GM12878 (cell line): ENCODE measurements at regions not wholly inside any gene's neighbourhood (a gene's known extent, or its start where the extent isn't known, plus 50 kb on each side); places are given as distances from the start of the nearest gene placed in this dataset.

ENCODE experiments used
- ATAC-seq: fragments of 200-7000 bp; cut with Tn5 transposase; 3 replicates; pipeline ENCODE4 v1.9.1; 2020; ENCODE audit warnings: mild to moderate bottlenecking, moderate library complexity
- BruUV-seq: library from RNA; stranded (reverse); fragments of 400-500 nt; replicated peaks from 2 replicates; lab custom pipeline; 2021; lab: Mats Ljungman, UMichigan
- CTCF ChIA-PET: fragments of 300-600 bp; sonication (Branson Sonifier 250); formaldehyde crosslinking; extraction: SDS; loops from one replicate; lab custom pipeline; 2021; ENCODE audit warnings: inconsistent platforms; lab: Yijun Ruan, JAX
- POLR2A ChIA-PET: fragments of 350-600 bp; formaldehyde crosslinking; extraction: SDS; loops from one replicate; lab custom pipeline; 2021; ENCODE audit warnings: inconsistent platforms; lab: Charles Lee
- RAD21 ChIA-PET: fragments of 300-600 bp; sonication (Branson Sonifier 250); formaldehyde crosslinking; loops from one replicate; lab custom pipeline; 2023; ENCODE audit warnings: antibody characterized with exemption; ENCODE audit not compliant: unreplicated experiment; lab: Charles Lee
- SMC1A ChIA-PET: fragments of 300-600 bp; sonication (Branson Sonifier 250); formaldehyde crosslinking; loops from one replicate; lab custom pipeline; 2023; ENCODE audit not compliant: unreplicated experiment, uncharacterized antibody; lab: Charles Lee
- DNase-seq: peaks from one replicate; pipeline ENCODE4 v3.0.0-alpha.2; 2011; ENCODE audit warnings: low read depth, low spot score
- FAIRE-seq: peaks from 3 replicates; lab custom pipeline; 2011; peaks lifted over from hg19 to GRCh38; lab: Jason Lieb, UNC
- H2AFZ ChIP-seq: 2 replicates; pipeline ENCODE4 v1.6.0; 2011; ENCODE audit warnings: low read depth, low read length, control low read depth; ENCODE audit not compliant: control insufficient read depth
- H3K27ac ChIP-seq: 2 replicates; pipeline ENCODE4 v1.5.1; 2011; ENCODE audit warnings: control low read depth; ENCODE audit not compliant: control insufficient read depth, insufficient read depth
- H3K27me3 ChIP-seq, 2 experiments: replicated peaks in 1 of 2; 2 replicates each; pipeline versions ENCODE4 v1.6.0 to v1.6.1; 2011; ENCODE audit warnings: low read length in 1 of 2; ENCODE audit not compliant: control insufficient read depth in 2 of 2, insufficient read depth in 2 of 2
- H3K36me3 ChIP-seq, 2 experiments: 2 replicates each; pipeline ENCODE4 v1.5.1; 2011; ENCODE audit warnings: low read length in 1 of 2; ENCODE audit not compliant: control insufficient read depth in 2 of 2, insufficient read depth in 2 of 2
- H3K4me1 ChIP-seq: 2 replicates; pipeline ENCODE4 v1.6.1; 2011; ENCODE audit warnings: mild to moderate bottlenecking, low read length, moderate library complexity, mixed read lengths; ENCODE audit not compliant: control insufficient read depth, insufficient read depth
- H3K4me2 ChIP-seq: 2 replicates; pipeline ENCODE4 v1.6.0; 2011; ENCODE audit warnings: control low read depth; ENCODE audit not compliant: control insufficient read depth, insufficient read depth
- H3K4me3 ChIP-seq: fragments of 200-600 bp; sonication (generic); 2 replicates; pipeline ENCODE4 v1.5.1; 2016
- H3K79me2 ChIP-seq: 2 replicates; pipeline ENCODE4 v1.6.0; 2011; ENCODE audit warnings: low read length; ENCODE audit not compliant: control insufficient read depth, insufficient read depth
- H3K9ac ChIP-seq: 2 replicates; pipeline ENCODE4 v1.8.0; 2011; ENCODE audit warnings: low read length, control low read depth, mixed read lengths; ENCODE audit not compliant: control insufficient read depth, insufficient read depth
- H3K9me3 ChIP-seq: replicated peaks from 3 replicates; pipeline ENCODE4 v1.5.1; 2011; ENCODE audit warnings: mild to moderate bottlenecking, low read length; ENCODE audit not compliant: control insufficient read depth, insufficient read depth
- H4K20me1 ChIP-seq: 2 replicates; pipeline ENCODE4 v1.6.0; 2011; ENCODE audit not compliant: control insufficient read depth, insufficient read depth
- BCL3 ChIP-seq: IDR thresholded peaks from 2 replicates; pipeline ENCODE4 v1.6.1; 2011; ENCODE audit warnings: borderline replicate concordance, low read depth, mild to moderate bottlenecking, moderate library complexity, low read length; ENCODE audit not compliant: insufficient read depth, poor library complexity, severe bottlenecking
- CEBPZ ChIP-seq: fragments of 150-350 bp; IDR thresholded peaks from 2 replicates; pipeline ENCODE4 v1.6.1; 2016; ENCODE audit warnings: low read depth, low read length
- CHD1 ChIP-seq: IDR thresholded peaks from 2 replicates; pipeline ENCODE4 v1.6.1; 2012; ENCODE audit warnings: low read depth, low read length, improper control_type of control experiment
- CHD4 ChIP-seq: fragments of 200-600 bp; sonication (generic); IDR thresholded peaks from 2 replicates; pipeline ENCODE4 v1.6.1; 2016; ENCODE audit warnings: mild to moderate bottlenecking
- E2F4 ChIP-seq: IDR thresholded peaks from 2 replicates; pipeline ENCODE4 v1.6.1; 2012; ENCODE audit warnings: low read depth, low read length, improper control_type of control experiment
- EED ChIP-seq: sonication (generic); IDR thresholded peaks from 2 replicates; pipeline ENCODE4 v1.6.1; 2016; ENCODE audit warnings: antibody characterized with exemption, low read depth
- EGR1 ChIP-seq, 2 experiments: IDR thresholded peaks; 1 replicate in 1 of 2; 2 replicates in 1 of 2; pipeline ENCODE4 v1.6.1; 2011 to 2012; ENCODE audit warnings: low read depth in 2 of 2, low read length in 2 of 2, borderline replicate concordance in 1 of 2, mild to moderate bottlenecking in 1 of 2, moderate library complexity in 1 of 2
- FOXK2 ChIP-seq: fragments of 450-650 bp; IDR thresholded peaks from 2 replicates; pipeline ENCODE4 v1.6.1; 2017; ENCODE audit warnings: mild to moderate bottlenecking, moderate library complexity
- GATAD2B ChIP-seq: fragments of 450-650 bp; conservative IDR thresholded peaks from 2 replicates; pipeline ENCODE4 v1.6.1; 2017; ENCODE audit warnings: low read depth, mild to moderate bottlenecking, moderate library complexity
- IKZF2 ChIP-seq, 2 experiments: fragments of 450-650 bp; IDR thresholded peaks; 2 replicates each; pipeline ENCODE4 v1.6.1; 2017; ENCODE audit warnings: mild to moderate bottlenecking in 2 of 2, moderate library complexity in 2 of 2
- KLF5 ChIP-seq: fragments of 450-650 bp; IDR thresholded peaks from 2 replicates; pipeline ENCODE4 v1.6.1; 2014; ENCODE audit warnings: mild to moderate bottlenecking; ENCODE audit not compliant: partially characterized antibody
- RB1 ChIP-seq: fragments of 450-650 bp; formaldehyde crosslinking; IDR thresholded peaks from 2 replicates; pipeline ENCODE4 v1.6.1; 2017; ENCODE audit warnings: mild to moderate bottlenecking, borderline replicate concordance
- RCOR1 ChIP-seq: conservative IDR thresholded peaks from 2 replicates; pipeline ENCODE4 v1.6.1; 2012; ENCODE audit warnings: low read depth, low read length, improper control_type of control experiment
- RFX5 ChIP-seq: IDR thresholded peaks from 2 replicates; pipeline ENCODE4 v1.6.1; 2011; ENCODE audit warnings: low read depth, low read length, improper control_type of control experiment
- SPI1 ChIP-seq: IDR thresholded peaks from 2 replicates; pipeline ENCODE4 v1.6.1; 2011; ENCODE audit warnings: low read depth, mild to moderate bottlenecking, low read length, moderate library complexity, borderline replicate concordance; ENCODE audit not compliant: insufficient read depth
- STAT1 ChIP-seq: fragments of 450-650 bp; conservative IDR thresholded peaks from 2 replicates; pipeline ENCODE4 v1.6.1; 2014; ENCODE audit warnings: antibody characterized with exemption, mild to moderate bottlenecking
- STAT3 ChIP-seq: IDR thresholded peaks from 2 replicates; pipeline ENCODE4 v1.6.1; 2011; ENCODE audit warnings: low read depth, low read length, improper control_type of control experiment
- SUZ12 ChIP-seq: fragments of 200-600 bp; sonication (generic); IDR thresholded peaks from one replicate; pipeline ENCODE4 v1.6.1; 2018; ENCODE audit warnings: antibody characterized with exemption, mild to moderate bottlenecking; ENCODE audit not compliant: unreplicated experiment
- YY1 ChIP-seq: IDR thresholded peaks from 2 replicates; pipeline ENCODE4 v1.6.1; 2011; ENCODE audit warnings: low read depth, mild to moderate bottlenecking, low read length
- ZNF622 ChIP-seq: fragments of 450-650 bp; IDR thresholded peaks from 2 replicates; pipeline ENCODE4 v1.6.1; 2017; ENCODE audit warnings: mild to moderate bottlenecking, inconsistent platforms
- WGBS: methylation state at CpG from one replicate; pipeline ENCODE4 v1.1.6; 2016; ENCODE audit warnings: low lambda C conversion rate; ENCODE audit not compliant: insufficient replicate concordance, insufficient coverage; ENCODE audit errors: missing lambda C conversion rate; 5-methylcytosine and 5-hydroxymethylcytosine counted together
- in situ Hi-C: fragments of 300-500 bp; cut with MboI; formaldehyde crosslinking; loops from 9 replicates; pipeline ENCODE4 v1.14.3; 2018; ENCODE audit warnings: mixed read lengths
- intact Hi-C: fragments of 100-400 bp; cut with micrococcal nuclease; formaldehyde crosslinking; loops from one replicate; pipeline ENCODE4 v1.14.2; 2022; ENCODE audit not compliant: unreplicated experiment

- Histone ChIP-seq H3K79me2 (no peaks in the 10 kb centered on the region), H2AFZ (no peak overlapping the region), H3K36me3 (no peaks in the 10 kb centered on the region), H3K4me3 (no peak overlapping the region), H3K9me3 (no peaks in the 10 kb centered on the region), H3K27me3 (no peaks in the 10 kb centered on the region), H3K4me2 (no peak overlapping the region), H3K27ac (no peak overlapping the region), H4K20me1 (no peaks in the 10 kb centered on the region), H3K4me1 (no peaks in the 10 kb centered on the region), H3K9ac (no peak overlapping the region)
- intact Hi-C loops (no loop called here), in situ Hi-C loops (no loop called here)
- SMC1A ChIA-PET = no interaction called here
- TF ChIP-seq CHD4 = no peak
- no peak for TF ChIP-seq CEBPZ
- TF ChIP-seq SPI1 = no peak
- no peak for TF ChIP-seq STAT1
- TF ChIP-seq RCOR1 = no peak
- TF ChIP-seq E2F4 = no peak
- TF ChIP-seq FOXK2 = no peak
- no peak for TF ChIP-seq BCL3
- TF ChIP-seq SUZ12 = no peak
- no peak for TF ChIP-seq RB1
- no peak for TF ChIP-seq STAT3
- no peak for TF ChIP-seq ZNF622
- TF ChIP-seq GATAD2B = no peak
- no peak for TF ChIP-seq RFX5
- no peak for TF ChIP-seq EED
- TF ChIP-seq CHD1 = no peak
- no peak for TF ChIP-seq KLF5
- TF ChIP-seq YY1 = no peak
- no peak for TF ChIP-seq IKZF2 (IDR thresholded peaks at IDR 0.05)
- no peak for TF ChIP-seq EGR1 (IDR thresholded peaks at IDR 0.05; ENCODE audit: borderline replicate concordance in 1 of 2, low read depth in 2 of 2, low read length in 2 of 2)
- RAD21 ChIA-PET = no interaction called here
- no peak for FAIRE-seq
- no peak for DNase-seq
- no peak for ATAC-seq
- POLR2A ChIA-PET = no interaction called here
- CTCF ChIA-PET = no interaction called here
- no TSS peak for BruUV-seq
- WGBS = 0% methylated on average over 1 of the region's 1 CpG
Observed at GRCh38 chr7:42790196-42790595, 121.7 kb downstream of the C7orf25 start.
